HG03354 (cell line): ENCODE measurements at regions not wholly inside any gene's neighbourhood (a gene's known extent, or its start where the extent isn't known, plus 50 kb on each side); places are given as distances from the start of the nearest gene placed in this dataset.

ENCODE experiments used
- ATAC-seq: cut with Tn5 transposase; IDR thresholded peaks from one replicate; pipeline ENCODE4 v1.9.1; 2021; ENCODE audit warnings: mild to moderate bottlenecking; ENCODE audit not compliant: unreplicated experiment, poor library complexity, severe bottlenecking

DNA sequence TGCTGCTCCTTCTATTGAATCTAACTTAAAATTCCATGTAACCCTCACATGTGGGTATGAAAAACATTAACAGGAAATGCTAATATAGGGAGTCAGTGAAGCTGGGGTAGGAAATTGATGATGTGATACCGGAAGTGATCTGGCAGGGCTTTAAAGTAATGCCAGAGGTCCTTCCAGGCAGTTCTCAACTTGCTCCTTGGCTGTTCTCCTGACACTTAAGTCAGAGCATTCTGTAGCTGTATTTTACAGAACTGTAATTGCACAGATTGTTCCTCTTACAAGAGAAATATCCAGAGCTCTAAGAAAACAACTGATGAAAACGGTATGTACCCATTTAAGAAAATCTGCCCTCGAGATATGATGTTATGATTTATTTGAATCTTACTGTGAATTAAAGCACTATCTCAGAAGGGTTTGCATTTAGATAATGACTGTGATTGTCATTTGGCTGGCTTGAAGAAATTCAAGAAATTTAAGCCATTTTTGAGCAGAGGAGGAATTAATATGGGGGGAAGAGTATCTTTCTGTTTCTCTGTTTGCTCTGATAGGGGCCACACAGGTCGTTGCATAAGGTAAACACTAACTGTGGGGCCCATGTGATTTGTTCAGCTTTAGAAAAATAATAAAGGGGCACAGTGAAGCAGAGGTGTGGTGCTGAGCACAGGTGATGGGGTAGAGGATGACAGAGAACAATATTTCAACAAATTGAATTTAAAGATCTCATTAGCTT lies 88.4 kb downstream of the BBS10 start:
- no peak for ATAC-seq

DNA sequence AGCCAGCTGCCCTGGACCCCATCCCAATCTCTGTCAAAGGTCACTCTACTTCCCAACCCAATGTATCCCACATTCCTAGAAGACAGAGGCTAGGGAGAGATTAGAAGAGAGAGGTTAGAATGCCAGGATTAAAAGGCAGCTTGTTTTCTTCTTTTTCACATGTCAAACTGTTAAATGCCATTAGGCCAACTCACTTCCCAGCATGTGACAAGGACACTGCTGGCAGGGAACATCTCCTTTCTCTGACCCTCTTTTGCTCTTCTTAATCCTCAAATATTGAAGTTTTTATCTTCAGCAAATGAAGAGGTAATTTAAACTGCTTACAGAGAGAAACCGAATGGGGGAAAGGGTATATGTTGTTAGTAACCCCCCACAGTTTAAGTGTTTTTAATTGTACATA lies 89.1 kb downstream of the BBS10 start:
- ATAC-seq: no peak

DNA sequence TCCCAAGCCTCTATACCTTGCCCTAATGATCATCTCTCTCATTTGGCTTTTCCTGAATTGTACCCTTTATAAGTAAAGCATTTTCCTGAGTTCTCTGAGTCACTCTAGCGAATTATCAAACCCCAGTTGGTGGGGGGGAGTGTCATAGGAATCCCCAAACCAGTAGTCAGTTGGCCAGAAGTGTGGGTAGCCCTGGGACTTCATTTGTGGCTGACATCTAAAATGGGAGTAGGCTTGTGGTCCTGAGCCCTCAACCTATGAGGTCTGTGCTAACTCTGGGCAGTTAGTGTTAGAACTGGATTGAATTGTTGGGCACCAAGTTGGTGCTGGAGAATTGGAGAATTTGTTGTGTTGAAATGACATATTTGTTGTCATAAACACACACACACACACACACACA lies 91.3 kb downstream of the BBS10 start:
- ATAC-seq: no peak

DNA sequence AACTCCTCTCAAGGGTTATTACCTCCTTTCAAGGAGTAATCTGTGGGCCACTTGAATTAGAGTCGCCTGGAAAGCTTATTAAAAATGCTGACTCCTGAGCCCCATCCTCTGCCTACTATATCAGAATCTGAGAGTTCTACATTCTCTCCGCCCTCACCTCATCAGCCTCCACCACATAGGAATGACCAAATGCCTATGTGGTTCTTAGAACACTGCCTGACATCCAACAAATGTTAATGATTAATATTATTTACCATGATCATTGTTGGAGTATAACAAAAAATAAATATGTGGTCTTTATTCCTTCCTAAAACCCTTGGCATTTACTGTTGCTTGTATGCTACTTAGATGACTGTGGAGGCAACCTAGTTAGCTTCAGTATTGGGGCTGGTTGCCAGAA lies 91.9 kb downstream of the BBS10 start:
- no peak for ATAC-seq

DNA sequence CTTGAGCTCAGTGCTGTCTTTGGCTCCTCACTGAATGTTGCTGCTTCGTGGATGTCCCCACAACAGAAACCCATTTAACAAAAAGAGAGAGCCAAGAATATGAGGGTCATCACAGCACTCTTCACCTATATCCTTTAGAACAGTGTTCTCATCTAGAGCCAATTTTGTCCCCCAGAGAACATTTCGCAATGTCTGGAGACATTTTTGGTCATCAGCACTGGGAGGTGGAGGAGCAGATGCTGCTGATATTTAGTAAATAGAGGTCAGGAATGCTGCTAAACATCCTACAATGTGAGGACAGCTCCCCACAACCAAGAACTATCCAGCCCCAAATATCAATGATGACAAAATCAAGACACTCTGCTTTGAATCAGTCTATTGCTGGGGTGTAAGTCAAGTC lies 92.5 kb downstream of the BBS10 start:
- no peak for ATAC-seq

DNA sequence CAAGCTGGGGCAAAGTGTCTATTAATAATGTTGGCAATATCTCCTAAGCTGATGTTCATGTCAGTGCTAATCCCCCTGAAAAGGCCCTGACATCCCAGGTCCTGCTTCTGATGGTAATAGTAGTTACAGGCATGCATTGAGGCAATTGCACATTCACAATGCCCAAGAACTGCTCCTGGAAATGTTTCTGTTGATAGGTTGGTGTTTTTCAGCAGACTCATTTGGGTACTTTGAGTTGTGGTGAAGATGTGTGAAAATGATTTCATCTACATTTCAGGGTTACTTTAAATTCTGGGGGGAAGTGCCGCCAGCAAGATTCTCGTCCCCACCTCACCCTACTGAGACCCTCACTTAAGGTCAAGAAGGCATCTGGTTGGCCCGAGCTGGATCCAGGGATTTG lies 92.9 kb downstream of the BBS10 start:
- no peak for ATAC-seq

DNA sequence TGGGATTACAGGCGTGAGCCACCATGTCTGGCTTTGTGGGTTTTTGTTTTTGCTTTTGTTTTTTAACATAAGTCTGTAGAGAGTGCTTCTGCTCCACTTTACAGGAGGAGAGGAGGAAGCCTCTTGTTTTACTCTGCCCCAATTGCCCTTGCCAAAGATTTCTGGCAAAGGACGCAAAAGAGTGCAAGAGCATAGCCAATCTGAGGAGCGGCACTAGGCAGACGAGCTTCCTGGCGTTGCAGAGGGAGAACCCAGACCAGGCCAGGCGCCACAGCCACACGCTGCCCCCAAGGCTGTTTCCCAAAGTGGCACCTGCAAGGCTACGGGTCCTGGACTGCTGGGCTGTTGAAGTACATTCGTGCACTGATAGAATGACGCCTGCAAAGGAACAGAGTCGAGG lies 96.2 kb downstream of the BBS10 start:
- ATAC-seq: no peak

DNA sequence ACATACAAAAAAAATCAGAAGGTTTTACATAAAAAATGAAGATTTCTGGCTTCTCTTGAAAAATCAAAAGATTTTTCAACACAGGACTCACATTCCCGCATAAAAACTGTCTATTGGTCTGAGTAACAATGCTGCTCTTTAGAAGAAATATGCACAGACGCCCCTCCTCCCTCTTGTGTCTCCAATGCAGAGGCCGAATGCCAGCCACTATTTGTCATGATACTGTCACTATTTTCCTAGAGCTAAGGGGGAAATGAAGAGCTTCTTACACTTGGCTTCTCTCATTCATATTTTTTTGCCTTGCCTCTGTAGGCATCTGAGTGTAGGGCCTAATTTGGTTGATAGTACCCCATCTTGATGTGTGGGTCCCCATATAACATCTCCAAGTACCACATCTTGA lies 98.0 kb downstream of the BBS10 start:
- ATAC-seq: no peak

DNA sequence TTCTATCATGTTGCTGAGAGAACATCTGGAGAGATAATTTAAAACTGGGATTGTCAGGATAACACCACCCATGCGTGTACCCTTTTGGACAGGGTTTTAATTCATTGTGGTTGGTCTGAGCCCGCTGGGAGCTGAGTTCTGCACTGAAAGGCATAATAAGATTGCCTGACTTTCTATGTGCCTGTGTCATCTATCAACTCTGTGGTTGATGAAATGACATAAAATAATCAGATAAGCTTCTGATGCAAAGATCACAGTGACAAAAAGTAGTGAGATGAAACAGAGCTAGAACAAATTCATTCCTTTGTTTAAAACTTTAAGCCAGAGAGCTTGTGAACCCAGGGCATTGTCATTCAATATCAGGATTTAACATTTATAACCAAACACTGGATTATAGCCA lies 98.7 kb downstream of the BBS10 start:
- ATAC-seq: no peak

DNA sequence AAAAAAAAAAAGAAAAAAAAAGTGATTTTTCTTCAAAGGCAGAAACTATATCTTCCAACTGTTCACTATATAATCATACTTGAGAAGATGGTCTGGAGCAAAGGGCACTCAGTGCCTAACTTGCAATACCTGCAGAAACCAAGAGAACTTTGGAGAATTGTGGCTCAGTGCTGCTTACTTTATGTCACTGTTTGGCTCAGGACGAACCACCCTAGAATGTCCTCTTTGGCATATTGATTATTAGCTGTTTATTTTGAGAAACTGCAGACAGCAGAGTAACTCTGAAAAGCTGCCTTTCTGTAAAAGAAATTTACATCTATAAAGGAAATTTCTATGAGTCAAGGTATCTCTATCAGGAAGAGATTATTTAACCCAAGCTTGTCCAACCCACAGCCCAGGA lies 100.2 kb downstream of the BBS10 start:
- no peak for ATAC-seq

DNA sequence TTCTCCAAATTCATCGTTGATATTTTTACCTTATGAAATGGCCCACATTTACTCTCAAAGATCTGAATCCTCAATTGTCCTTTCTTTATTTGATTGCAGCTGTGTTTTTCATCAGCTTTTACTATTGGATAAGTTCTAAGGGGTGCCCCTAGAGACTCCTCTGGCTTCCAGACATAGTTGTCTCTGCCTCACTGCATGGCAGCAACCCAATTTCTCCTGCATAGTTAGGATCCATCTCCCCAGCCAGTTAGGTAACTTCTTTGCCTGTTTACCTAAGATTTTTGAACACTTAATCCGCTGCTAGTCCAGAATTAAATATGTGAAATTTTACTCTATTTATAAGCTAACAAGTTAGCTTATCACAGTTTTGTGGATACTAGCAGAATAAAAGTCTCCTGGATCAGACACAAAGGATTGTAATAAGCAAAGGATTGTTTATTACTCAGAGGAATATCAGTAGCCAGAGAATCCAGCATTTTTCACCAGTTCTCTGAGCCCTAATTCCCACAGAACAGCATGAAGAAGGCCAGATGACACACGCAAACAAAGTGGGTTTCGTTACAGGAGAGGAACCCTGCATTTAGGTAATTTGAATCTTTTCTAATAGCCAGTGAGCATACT lies 101.1 kb downstream of the BBS10 start:
- ATAC-seq: no peak

DNA sequence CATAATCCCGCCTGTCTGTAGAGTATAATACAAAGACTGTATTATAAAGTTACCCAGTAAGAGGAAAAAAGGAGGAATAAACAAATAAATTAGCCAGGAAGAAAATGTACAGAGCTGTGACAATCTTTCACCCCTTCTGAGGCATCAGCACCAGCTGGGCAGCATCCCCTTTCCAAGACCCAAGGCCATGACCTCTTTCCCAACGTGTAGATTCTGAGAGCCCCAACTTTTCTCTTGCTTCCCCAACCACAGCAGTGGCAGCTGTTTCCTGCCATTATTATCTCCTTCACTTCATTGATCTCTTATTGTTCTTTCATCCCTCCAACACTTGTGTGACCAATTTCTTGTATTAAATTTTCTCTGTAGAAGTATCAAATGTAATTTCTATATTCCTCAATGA lies 101.6 kb downstream of the BBS10 start:
- ATAC-seq: no peak

DNA sequence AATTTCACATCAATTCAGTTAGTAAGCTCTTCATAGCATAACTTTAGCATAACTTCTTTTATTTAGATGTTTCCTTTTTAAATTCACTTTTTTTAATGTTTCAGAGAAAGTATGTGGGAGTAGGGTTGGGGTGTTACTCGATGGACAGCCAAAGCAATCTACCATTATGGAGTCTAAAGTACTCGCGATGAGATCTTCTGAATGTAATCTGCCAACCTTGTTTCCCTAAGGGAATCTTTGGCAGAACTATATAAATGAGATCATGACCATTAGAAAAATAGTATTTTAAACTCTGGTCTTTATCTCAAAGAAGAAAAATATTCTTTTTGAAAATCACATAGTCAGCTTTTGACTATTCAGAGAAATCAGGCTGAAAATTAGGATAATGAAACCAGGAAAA lies 103.9 kb downstream of the BBS10 start:
- no peak for ATAC-seq

DNA sequence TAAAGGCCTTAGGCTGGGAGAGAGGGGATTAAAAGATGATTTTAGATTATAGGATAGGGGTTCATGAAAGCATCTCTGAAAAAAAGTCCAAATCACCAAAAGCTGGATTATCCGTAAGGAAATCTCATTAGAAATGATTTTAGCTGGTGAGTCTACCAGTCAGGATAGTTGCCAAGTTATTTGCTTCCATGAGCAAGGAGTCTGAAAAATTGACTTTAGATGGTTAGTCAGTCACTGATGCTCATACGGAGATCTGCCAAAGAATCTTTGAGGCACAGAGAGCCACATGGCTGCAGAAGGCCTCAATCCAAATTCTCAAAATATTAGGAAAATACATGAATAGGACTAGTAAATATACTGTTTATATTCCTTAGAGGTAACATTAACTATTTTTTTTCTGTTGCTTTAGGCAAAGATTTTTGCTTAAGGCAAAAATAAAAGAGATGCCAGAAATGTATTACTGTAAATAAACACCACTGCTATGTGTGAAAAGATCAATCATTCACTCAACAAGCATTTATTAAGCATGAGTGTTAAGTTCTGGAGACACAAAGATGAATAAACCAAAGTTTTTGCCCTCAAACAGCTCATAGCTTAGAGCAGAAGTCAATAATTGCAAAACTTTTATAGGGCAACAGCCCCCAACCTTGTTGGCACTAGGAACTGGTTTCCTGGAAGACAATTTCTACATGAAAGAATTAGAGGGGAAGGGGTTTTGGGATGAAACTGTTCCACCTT lies 105.2 kb downstream of the BBS10 start:
- no peak for ATAC-seq

DNA sequence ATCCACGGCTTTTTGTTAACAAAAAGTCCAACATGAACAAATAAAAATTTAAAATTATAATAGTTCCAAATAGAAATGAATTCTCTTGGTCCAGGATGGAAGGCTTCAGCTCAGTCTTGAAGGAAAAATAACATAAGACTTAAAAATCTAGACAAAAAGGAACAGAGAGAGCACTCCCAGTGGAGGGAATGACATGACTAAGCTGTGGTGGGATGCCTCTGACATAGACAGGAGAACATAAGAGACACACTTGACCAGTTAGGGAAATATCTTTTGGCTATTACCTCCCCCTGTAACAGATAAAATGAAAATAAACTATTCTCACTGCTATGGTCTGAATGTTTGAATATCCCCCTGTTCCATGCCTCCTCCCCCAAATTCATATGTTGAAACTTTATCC lies 106.8 kb downstream of the BBS10 start:
- ATAC-seq: no peak

DNA sequence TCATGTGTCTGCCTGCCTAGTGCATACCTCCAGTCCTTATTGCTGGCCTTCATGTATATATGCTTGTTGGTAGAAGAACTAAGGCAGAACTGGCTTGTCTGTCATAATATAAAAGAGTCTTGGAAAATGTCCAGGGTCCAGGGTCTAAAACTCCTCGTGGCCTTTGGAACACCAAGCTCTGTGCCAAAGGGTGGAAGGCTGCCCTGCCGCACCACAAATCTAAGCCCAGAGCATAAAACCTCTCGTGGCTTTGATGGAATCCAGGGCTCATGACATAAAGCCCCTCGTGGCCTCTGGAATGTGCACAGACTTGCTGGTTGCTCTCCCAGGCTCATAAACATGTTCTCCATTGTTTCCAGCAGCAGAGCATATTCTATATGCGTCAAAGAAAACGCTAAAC lies 107.9 kb downstream of the BBS10 start:
- no peak for ATAC-seq

DNA sequence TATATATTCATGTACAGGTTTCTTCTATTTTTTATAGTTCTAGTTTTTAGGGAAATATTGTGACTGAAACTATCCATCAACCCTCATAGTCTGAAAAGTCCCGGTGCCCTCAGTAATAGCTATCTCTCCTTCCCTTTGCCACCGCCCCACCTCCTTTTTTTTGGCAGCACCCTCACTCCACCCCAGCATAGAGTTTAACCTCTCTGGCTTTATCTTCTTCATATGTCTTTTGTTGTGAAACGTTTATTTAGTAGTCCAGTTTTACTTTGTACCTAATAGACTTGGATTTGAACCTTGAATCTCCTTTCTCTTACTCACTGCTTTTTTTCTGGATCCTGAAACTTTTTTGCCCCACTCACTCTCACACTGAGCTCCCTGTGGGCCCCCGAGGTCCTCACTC lies 109.5 kb downstream of the BBS10 start:
- no peak for ATAC-seq

DNA sequence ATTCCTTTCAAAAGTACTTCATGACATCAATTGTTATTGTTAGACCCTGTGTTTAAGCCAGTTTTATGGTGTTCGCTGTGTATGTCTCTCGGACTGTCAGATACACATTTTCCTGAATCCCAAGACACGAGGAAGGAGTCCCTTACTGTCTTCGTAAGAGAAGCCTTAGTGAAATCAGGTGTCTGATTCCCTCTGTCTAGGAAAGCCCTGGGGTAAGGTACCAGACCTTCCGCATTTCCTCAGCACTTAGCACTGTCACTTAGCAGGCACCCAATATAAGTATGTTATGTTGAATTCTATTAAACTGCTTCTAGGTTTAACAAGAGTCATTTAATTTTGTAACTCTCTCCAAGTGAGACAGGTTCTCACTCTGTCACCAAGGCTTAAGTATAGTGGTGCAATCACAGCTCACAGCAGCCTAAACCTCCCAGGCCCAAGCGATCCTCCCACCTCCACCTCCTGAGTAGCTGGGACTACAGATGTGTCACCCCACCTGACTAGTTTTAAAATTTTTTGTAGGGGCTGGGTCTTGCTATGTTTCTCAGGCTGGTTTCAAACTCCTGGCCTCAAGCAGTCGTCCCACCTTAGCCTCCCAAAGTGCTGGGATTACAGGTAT lies 111.0 kb downstream of the BBS10 start:
- ATAC-seq: no peak

DNA sequence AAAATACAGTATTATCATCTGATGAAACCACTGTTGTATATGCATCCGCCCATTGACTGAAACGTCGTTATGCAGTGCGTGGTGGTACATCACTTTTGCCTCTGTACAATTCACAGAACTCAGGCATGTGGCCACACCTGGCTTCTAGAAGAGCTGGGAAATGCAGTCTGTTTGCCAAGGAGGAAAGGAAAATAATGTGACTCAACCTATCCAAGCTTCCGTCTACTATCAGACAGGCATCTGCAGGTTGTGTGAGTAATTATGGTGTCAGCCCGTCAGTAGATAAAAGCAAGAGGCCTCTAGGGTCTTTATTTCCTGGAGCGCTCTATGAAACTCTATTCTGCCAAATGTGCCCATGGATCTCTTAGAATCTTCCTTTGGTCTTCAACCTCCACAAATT lies 111.6 kb downstream of the BBS10 start:
- ATAC-seq: no peak

DNA sequence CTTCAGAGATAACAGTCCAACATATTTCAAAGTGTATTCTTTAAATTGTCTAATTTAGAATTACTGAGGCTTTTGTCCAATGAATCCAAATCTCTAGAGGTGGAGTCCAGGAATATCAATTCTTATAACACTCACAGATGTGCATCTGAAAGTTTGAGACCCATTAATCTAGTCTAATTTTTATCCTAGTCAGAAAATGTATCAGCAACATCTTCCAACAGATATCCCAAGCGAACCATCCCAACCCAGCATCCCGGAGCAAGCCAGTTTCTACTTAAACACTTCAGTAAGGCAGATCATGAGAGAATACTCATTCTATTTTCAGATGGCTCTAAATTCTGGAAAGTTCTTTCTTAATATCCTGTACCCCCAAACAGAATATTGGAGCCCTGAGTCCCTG lies 113.5 kb downstream of the BBS10 start:
- no peak for ATAC-seq

DNA sequence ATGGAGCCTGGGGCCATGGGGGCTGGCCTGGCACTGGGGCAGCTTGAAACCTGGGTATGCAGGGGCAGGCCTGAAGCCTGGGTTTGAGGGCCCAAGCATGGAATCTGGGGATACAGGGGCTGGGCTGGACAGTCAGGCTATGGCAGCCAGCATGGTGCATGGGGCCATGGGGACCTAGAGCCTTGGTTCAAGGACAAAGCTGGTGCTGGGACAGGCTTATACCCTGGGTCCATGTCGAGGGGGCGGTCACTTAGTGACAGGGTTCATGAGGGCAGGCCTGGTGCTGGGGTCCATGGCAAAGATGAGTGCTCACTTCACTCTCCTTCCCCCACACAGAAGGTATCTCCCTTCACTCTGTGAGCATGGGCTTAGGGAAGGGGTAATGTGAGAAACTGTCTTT lies 116.2 kb downstream of the BBS10 start:
- ATAC-seq: no peak
